ENCODE measurements at regions not wholly inside any gene's neighbourhood (a gene's known extent, or its start where the extent isn't known, plus 50 kb on each side); places are given as distances from the start of the nearest gene placed in this dataset.

- no peak overlapping the region for H3K4me2 ChIP-seq (ENCODE audit: insufficient read depth in 1 of 2, low read depth in 2 of 2, low read length in 2 of 2)
- no peak overlapping the region for H3K56ac ChIP-seq (replicated peaks; ENCODE audit: insufficient read length, low read depth, low read length)
- TF ChIP-seq SUZ12 (IDR thresholded peaks at IDR 0.05; ENCODE audit: low read length) (no peak), USF2 (IDR thresholded peaks at IDR 0.05; ENCODE audit: low read length) (no peak), BACH1 (IDR thresholded peaks at IDR 0.05; ENCODE audit: low read length) (no peak), E2F6 (IDR thresholded peaks at IDR 0.05) (no peak)
- H4K8ac ChIP-seq (ENCODE audit: extremely low read depth, insufficient read depth, low read length): no peak overlapping the region
- no peak overlapping the region for H3K4me3 ChIP-seq (ENCODE audit: extremely low read depth in 1 of 4, insufficient read depth in 2 of 4, low read depth in 3 of 4, low read length in 4 of 4)
- no peaks in the 10 kb centered on the region for H3K27me3 ChIP-seq (replicated peaks in 1 of 4; ENCODE audit: control insufficient read depth in 3 of 4, extremely low read depth in 1 of 4, insufficient read depth in 3 of 4, low read length in 3 of 4)
- DNase-seq (ENCODE audit: low read depth in 1 of 2, low spot score in 2 of 2): no peak
- H2AFZ ChIP-seq (ENCODE audit: low read length): no peak overlapping the region
- H2BK5ac ChIP-seq (ENCODE audit: low read depth, low read length): no peak overlapping the region
- H3K9ac ChIP-seq (replicated peaks in 1 of 4; ENCODE audit: extremely low read depth in 1 of 4, low read depth in 3 of 4, low read length in 3 of 4): no peak overlapping the region
- H2BK20ac ChIP-seq (ENCODE audit: low read length): no peak overlapping the region
- FAIRE-seq: no peak
- no peak overlapping the region for H4K91ac ChIP-seq (replicated peaks; ENCODE audit: insufficient read length, low read length)
- ChIA-PET CTCF (ENCODE audit: partially characterized antibody) (interaction anchor here (2.5 to 9.8 kb wide), 2 partner anchors 21 to 269 kb away, joined by 12 to 84 read pairs; no protein-coding TSS in a partner anchor), POLR2A (ENCODE audit: partially characterized antibody) (no interaction called here)
- WGBS, 2 experiments (ENCODE audit: extremely low coverage in 1 of 2, insufficient coverage in 1 of 2, insufficient read length in 1 of 2, insufficient replicate concordance in 2 of 2, low coverage in 1 of 2, low lambda C conversion rate in 2 of 2, missing lambda C conversion rate in 1 of 2): 82% methylated on average over 4 of the region's 4 CpGs; no CpG with 5 or more reads in 1 of the 2 experiments
- no peak overlapping the region for H2BK120ac ChIP-seq (replicated peaks; ENCODE audit: low read depth, low read length)
- no peak overlapping the region for H3K23ac ChIP-seq (ENCODE audit: insufficient read length)
- no peak overlapping the region for H3K4ac ChIP-seq (replicated peaks; ENCODE audit: insufficient read length, low read depth, low read length)
- H3K79me2 ChIP-seq (ENCODE audit: control insufficient read depth in 1 of 2, insufficient read depth in 2 of 2, low read length in 2 of 2): no peaks in the 10 kb centered on the region
- H3K23me2 ChIP-seq (ENCODE audit: low read depth, low read length): no peaks in the 10 kb centered on the region
- no peak overlapping the region for H3K27ac ChIP-seq (ENCODE audit: low read depth, low read length)
- H3K79me1 ChIP-seq (ENCODE audit: low read depth, low read length): no peaks in the 10 kb centered on the region
- H4K5ac ChIP-seq (ENCODE audit: insufficient read length, low read depth, low read length): no peak overlapping the region
- H3K14ac ChIP-seq (ENCODE audit: insufficient read length): no peak overlapping the region
- no peaks in the 10 kb centered on the region for H3K9me3 ChIP-seq (ENCODE audit: insufficient read depth in 2 of 2, low read depth in 1 of 2, low read length in 1 of 2)
- H3K36me3 ChIP-seq (ENCODE audit: control insufficient read depth in 2 of 4, insufficient read depth in 4 of 4, low read length in 3 of 4): no peaks in the 10 kb centered on the region
- H3K18ac ChIP-seq (ENCODE audit: extremely low read depth, low read length): no peak overlapping the region
- no peak overlapping the region for H2BK12ac ChIP-seq (ENCODE audit: low read depth, low read length)
- no peak overlapping the region for H2BK15ac ChIP-seq (ENCODE audit: low read length)
- H3K4me1 ChIP-seq (replicated peaks in 1 of 4; ENCODE audit: control insufficient read depth in 3 of 4, insufficient read depth in 4 of 4, low read length in 3 of 4): no peaks in the 10 kb centered on the region
- H4K20me1 ChIP-seq (replicated peaks in 1 of 2; ENCODE audit: control insufficient read depth in 1 of 2, insufficient read depth in 2 of 2, low read length in 2 of 2): no peaks in the 10 kb centered on the region
- no peak overlapping the region for H2AK5ac ChIP-seq (ENCODE audit: low read depth, low read length)
Measured at GRCh38 chr2:11101430-11101829, 53.8 kb upstream of the SLC66A3 start.

Measured in H1 (cell line).